Endothelial cell of umbilical vein (primary cell): ENCODE measurements at regions not wholly inside any gene's neighbourhood (a gene's known extent, or its start where the extent isn't known, plus 50 kb on each side); places are given as distances from the start of the nearest gene placed in this dataset.

Source experiments
- BruUV-seq: library from RNA; stranded (reverse); fragments of 400-500 nt; replicated peaks from 2 replicates; lab custom pipeline; 2021; lab: Mats Ljungman, UMichigan
- CTCF ChIA-PET: fragments of 300-600, 350-600 bp; sonication (Branson Sonifier 250); formaldehyde crosslinking; loops from one replicate; lab custom pipeline; 2021; ENCODE audit warnings: antibody characterized with exemption, inconsistent platforms; lab: Charles Lee
- POLR2A ChIA-PET: fragments of 300-600, 350-600 bp; sonication (Branson Sonifier 250); formaldehyde crosslinking; loops from one replicate; lab custom pipeline; 2021; ENCODE audit warnings: antibody characterized with exemption, inconsistent platforms; lab: Charles Lee
- DNase-seq: peaks from one replicate; pipeline ENCODE4 v3.0.0-alpha.2; 2011; ENCODE audit warnings: low read depth, low spot score
- FAIRE-seq: peaks from 2 replicates; lab custom pipeline; 2011; peaks lifted over from hg19 to GRCh38; lab: Jason Lieb, UNC
- H2AFZ ChIP-seq: 2 replicates; pipeline ENCODE4 v1.6.0; 2012; ENCODE audit warnings: low read depth, low read length, control low read depth, inconsistent platforms
- H3K27ac ChIP-seq: 2 replicates; pipeline ENCODE4 v1.5.1; 2011; ENCODE audit warnings: low read depth, mild to moderate bottlenecking, control low read depth, low read length, moderate library complexity; ENCODE audit not compliant: insufficient read depth
- H3K27me3 ChIP-seq, 2 experiments: 2 replicates each; pipeline versions ENCODE4 v1.6.0 to v1.6.1; 2011; ENCODE audit warnings: low read length in 2 of 2, mixed read lengths in 1 of 2; ENCODE audit not compliant: control insufficient read depth in 2 of 2, insufficient read depth in 2 of 2
- H3K36me3 ChIP-seq, 2 experiments: 2 replicates in 1 of 2; 3 replicates in 1 of 2; pipeline ENCODE4 v1.5.1; 2011; ENCODE audit warnings: low read length in 2 of 2, mild to moderate bottlenecking in 1 of 2, moderate library complexity in 1 of 2; ENCODE audit not compliant: control insufficient read depth in 2 of 2, insufficient read depth in 2 of 2; ENCODE audit errors: extremely low read depth in 1 of 2
- H3K4me1 ChIP-seq: 3 replicates; pipeline ENCODE4 v1.5.1; 2011; ENCODE audit warnings: mild to moderate bottlenecking, low read length; ENCODE audit not compliant: control insufficient read depth, insufficient read depth; ENCODE audit errors: extremely low read depth
- H3K4me2 ChIP-seq: 2 replicates; pipeline ENCODE4 v1.6.1; 2011; ENCODE audit warnings: low read length, control low read depth, mixed read lengths; ENCODE audit not compliant: insufficient read depth
- H3K4me3 ChIP-seq, 3 experiments: fragments of 200-600 bp in 1 of 3; sonication (generic), shearing (Covaris generic) in 1 of 3; replicated peaks in 1 of 3; 2 replicates each; pipeline ENCODE4 v1.5.1; 2011 to 2016; ENCODE audit warnings: control low read depth in 3 of 3, low read length in 3 of 3, mild to moderate bottlenecking in 2 of 3, inconsistent platforms in 1 of 3, low read depth in 1 of 3, moderate library complexity in 1 of 3; ENCODE audit not compliant: insufficient read depth in 1 of 3
- H3K79me2 ChIP-seq: 2 replicates; pipeline ENCODE4 v1.6.0; 2012; ENCODE audit warnings: low read length, inconsistent platforms; ENCODE audit not compliant: control insufficient read depth, insufficient read depth
- H3K9ac ChIP-seq: replicated peaks from 2 replicates; pipeline ENCODE3; 2011; ENCODE audit warnings: low read length, control low read depth; ENCODE audit not compliant: insufficient read depth; ENCODE audit errors: extremely low read depth
- H3K9me1 ChIP-seq: replicated peaks from 3 replicates; pipeline ENCODE4 v1.6.0; 2011; ENCODE audit warnings: mild to moderate bottlenecking, low read length; ENCODE audit not compliant: control insufficient read depth, insufficient read depth; ENCODE audit errors: extremely low read depth
- H3K9me3 ChIP-seq: replicated peaks from 2 replicates; pipeline ENCODE4 v1.5.1; 2012; ENCODE audit warnings: low read length, inconsistent platforms; ENCODE audit not compliant: control insufficient read depth, insufficient read depth
- H4K20me1 ChIP-seq: replicated peaks from 2 replicates; pipeline ENCODE3; 2011; ENCODE audit warnings: mild to moderate bottlenecking, low read length; ENCODE audit not compliant: control insufficient read depth, insufficient read depth; ENCODE audit errors: extremely low read depth
- CTCF ChIP-seq, 2 donors: IDR thresholded peaks; 1 replicate in 1 of 2; 2 replicates in 1 of 2; pipeline ENCODE4 v1.5.1; 2011; ENCODE audit warnings: low read length in 2 of 2, mild to moderate bottlenecking in 2 of 2, moderate library complexity in 2 of 2, control low read depth in 1 of 2, inconsistent platforms in 1 of 2, low read depth in 1 of 2; ENCODE audit not compliant: insufficient read depth in 1 of 2; ENCODE audit errors: extremely low read depth in 1 of 2
- EZH2 ChIP-seq: IDR thresholded peaks from 2 replicates; pipeline ENCODE4 v1.6.1; 2012; ENCODE audit warnings: borderline replicate concordance, low read depth, mild to moderate bottlenecking, moderate library complexity, low read length, inconsistent platforms; ENCODE audit not compliant: severe bottlenecking
- FOS ChIP-seq: IDR thresholded peaks from 2 replicates; pipeline ENCODE4 v1.6.1; 2011; ENCODE audit warnings: mild to moderate bottlenecking, low read length, moderate library complexity, borderline replicate concordance; ENCODE audit not compliant: insufficient read depth
- GATA2 ChIP-seq: IDR thresholded peaks from 2 replicates; pipeline ENCODE4 v1.7.0; 2011; ENCODE audit warnings: low read depth, mild to moderate bottlenecking, moderate library complexity, mixed read lengths, low read length; ENCODE audit not compliant: insufficient read length, insufficient read depth
- JUN ChIP-seq: IDR thresholded peaks from 2 replicates; pipeline ENCODE4 v1.6.1; 2011; ENCODE audit warnings: borderline replicate concordance, low read depth; ENCODE audit not compliant: insufficient read length, insufficient read depth
- MAX ChIP-seq: IDR thresholded peaks from 2 replicates; pipeline ENCODE4 v1.6.1; 2011; ENCODE audit not compliant: insufficient read depth, insufficient read length
- MYC ChIP-seq: IDR thresholded peaks from one replicate; pipeline ENCODE4 v1.6.1; 2011; ENCODE audit warnings: mild to moderate bottlenecking, low read depth, low read length
- POLR2A ChIP-seq: IDR thresholded peaks from 2 replicates; pipeline ENCODE4 v1.6.1; 2012; ENCODE audit warnings: low read depth, mild to moderate bottlenecking, control low read depth, low read length
- POLR2AphosphoS5 ChIP-seq: IDR thresholded peaks from 2 replicates; pipeline ENCODE4 v1.6.1; 2012; ENCODE audit warnings: low read depth, mild to moderate bottlenecking, control low read depth, low read length, moderate library complexity; ENCODE audit not compliant: insufficient read depth
- dilution Hi-C: fragments of 300-500 bp; cut with MboI; formaldehyde crosslinking; loops from one replicate; pipeline ENCODE4 v1.15.0; 2019; ENCODE audit warnings: low sequenced_read_pairs; ENCODE audit not compliant: extremely low pct_ligation_motif_present
- intact Hi-C: fragments of 100-400 bp; cut with micrococcal nuclease; formaldehyde crosslinking; loops from one replicate; pipeline ENCODE4 v1.10.0; 2022

- Histone ChIP-seq H3K79me2 (no peaks in the 10 kb centered on the region), H4K20me1 (no peaks in the 10 kb centered on the region), H3K4me2 (no peak overlapping the region), H3K27me3 (no peaks in the 10 kb centered on the region), H2AFZ (no peak overlapping the region), H3K4me3 (no peak overlapping the region), H3K36me3 (no peaks in the 10 kb centered on the region), H3K9me3 (peaks cover 3% of the 10 kb centered on the region), H3K9ac (no peak overlapping the region), H3K27ac (no peak overlapping the region), H3K4me1 (no peaks in the 10 kb centered on the region), H3K9me1 (no peaks in the 10 kb centered on the region)
- TF ChIP-seq CTCF (IDR thresholded peaks at IDR 0.05; ENCODE audit: extremely low read depth in 1 of 2, insufficient read depth in 1 of 2, low read depth in 1 of 2, low read length in 2 of 2) (no peak), FOS (no peak), GATA2 (no peak), POLR2A (no peak), MAX (no peak), MYC (no peak), EZH2 (no peak), POLR2AphosphoS5 (no peak), JUN (no peak)
- POLR2A ChIA-PET: no interaction called here
- intact Hi-C loops (no loop called here), dilution Hi-C loops (no loop called here)
- no TSS peak for BruUV-seq
- no peak for FAIRE-seq
- no peak for DNase-seq
- CTCF ChIA-PET: no interaction called here
Observed at GRCh38 chr3:95228416-95228815, 1165.6 kb downstream of the NSUN3 start.
